ENCODE measurements at regions not wholly inside any gene's neighbourhood (a gene's known extent, or its start where the extent isn't known, plus 50 kb on each side); places are given as distances from the start of the nearest gene placed in this dataset.
A peak's percentile ranks its signal among the peaks of the same experiment; 100 is the strongest.

DNA sequence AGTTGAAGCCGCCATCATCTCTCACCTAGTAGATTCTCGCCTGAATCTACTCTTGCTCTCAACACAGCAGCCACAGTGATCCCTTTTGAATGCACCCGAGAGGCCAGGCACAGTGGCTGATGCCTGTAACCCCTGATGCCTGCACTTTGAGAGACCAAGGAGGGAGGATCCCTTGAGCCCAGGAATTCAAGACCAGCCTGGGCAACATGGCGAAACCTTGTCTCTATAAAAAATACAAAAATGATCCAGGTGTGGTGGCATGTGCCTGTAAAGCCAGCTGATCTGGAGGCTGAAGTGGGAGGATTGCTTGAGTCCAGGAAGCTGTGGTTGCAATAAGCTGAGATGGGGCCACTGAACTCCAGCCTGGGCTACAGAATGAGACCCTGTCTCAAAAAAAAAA, 60.3 kb upstream of the EML4 start:
- DNase-seq = no peak

DNA sequence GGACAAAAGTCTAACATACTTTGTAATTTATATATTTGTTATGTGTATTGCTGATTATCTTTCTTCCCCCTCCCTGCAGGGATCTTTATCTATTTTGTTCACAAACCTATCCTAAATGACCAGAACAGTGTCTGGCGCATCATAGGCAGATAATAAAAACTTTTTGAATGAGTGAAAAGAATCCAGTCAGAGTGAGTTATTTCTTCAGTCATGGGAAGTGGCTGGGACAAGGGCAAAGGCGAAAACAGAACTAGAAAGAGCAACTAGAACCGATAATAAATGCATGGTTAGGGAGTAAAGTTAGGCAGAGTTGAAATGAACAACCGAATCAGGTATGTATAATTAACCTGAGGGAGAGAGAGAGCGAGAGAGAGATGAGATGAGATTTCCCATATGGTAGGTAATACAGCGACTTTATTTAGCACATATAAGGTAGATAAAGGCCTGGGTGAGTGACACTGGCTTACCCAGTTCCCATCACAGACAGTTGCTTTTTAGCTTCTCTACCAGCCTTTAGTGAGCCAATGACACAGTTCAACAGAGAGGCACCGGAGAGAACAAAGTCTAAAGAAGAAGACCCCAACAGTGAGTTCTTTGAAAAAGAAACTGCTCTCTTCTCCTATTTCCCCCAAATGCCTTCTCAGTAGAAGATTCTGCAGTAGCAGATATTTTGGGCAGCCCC, 59.1 kb upstream of the EML4 start:
- DNase-seq = no peak

DNA sequence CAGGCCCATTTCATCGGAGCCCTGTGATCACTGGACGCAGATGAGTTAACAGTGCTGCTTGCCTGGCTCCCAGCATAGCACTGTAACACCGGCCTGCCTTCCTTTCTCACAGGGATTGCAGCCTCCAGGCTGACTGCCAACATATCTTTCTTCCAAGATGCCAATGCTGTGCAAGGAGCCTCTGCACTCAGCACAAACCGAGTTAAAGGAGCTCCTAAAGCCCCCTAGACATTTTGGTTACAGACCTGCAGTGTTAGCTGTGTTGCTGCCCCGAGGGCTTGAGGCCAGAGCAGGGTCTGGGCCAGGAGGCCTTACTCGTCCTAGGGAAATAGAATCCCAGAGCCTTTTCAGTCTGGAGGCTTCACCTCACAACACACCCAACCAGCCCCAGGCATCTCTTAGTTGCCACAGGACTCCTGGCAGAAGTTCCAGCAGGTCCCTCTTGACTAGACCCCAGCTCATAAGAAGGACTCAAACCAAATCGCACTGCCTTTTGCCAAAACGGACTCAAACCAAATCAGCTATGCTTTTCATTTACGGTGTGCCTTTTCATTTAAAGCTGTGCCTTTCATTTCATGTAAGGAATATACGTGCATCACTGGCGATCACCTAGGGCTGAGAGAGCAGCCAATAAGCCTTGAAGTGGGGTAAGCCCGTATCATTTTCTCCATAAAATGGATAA, 58.4 kb upstream of the EML4 start:
- DNase-seq = no peak

DNA sequence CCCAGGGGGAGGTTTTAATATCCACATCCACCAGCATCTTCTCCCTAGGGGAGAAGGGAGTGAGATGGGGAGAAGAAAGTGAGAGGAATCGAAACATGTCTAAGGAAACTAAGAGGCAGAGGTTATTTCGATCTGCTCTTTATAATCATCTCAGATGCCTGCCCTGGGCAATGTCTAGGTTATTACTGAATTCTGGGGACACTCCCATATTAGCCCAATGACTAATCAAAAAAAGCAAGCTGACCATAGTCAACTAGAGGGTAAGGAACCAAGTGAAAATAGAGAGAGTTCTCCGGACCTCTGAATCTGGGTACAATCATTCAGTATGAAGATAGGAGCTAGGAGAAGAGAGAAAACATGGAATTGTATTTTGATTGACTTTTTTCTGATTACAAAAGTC, 56.7 kb upstream of the EML4 start:
- no peak for DNase-seq

DNA sequence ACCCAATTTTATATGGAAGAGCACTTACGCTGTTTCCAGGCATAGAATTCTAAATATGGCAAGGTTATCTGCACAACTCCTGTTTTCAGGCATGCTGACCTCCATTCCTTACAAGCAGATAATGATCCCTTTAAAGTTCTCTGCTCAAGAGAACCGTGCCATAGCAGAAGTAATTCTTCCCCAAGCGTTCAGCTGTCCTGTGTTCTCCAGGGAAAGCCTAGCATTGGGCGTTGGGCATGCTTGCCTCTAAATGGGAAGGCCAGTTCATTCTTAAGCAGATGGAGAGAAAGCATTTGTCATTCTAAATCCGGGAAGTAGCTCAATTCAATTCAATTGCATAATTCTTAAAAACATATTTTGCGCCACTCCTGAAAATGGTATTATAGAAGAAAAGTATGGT, 55.7 kb upstream of the EML4 start:
- no peak for DNase-seq

DNA sequence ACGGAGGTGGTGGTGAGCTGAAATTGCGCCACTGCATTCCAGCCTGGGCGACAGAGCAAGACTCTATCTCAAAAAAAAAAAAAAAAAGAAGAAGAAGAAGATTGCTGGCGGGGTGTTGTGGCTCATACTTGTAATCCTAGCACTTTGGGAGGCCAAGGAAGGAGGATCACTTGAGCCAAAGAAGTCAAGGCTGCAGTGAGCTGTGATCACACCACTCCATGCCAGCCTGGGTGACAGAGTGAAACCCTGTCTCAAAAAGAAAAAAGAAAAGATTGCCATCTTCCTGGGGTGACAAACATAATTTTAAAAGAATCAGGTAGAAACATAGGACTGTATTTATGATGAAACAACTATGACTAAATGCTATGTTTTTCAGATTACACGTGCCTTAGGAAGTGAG, 55.1 kb upstream of the EML4 start:
- DNase-seq = no peak

DNA sequence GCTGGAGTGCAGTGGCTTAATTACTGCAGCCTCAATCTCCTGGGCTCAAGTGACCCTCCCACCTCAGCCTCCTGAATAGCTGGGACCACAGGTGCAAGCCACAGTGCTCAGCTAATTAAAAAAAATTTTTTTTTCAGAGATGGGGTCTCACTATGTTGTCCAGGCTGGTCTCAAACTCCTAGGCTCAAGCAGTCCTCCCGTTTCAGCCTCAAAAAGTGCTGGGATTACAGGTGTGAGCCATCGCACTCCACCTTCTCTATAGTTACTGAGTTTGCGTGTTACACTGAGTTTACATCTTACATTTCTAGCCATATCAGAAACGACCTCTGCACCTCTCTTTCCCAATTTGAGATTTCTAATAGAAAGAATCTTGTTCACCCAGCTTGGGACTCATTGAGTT, 53.6 kb upstream of the EML4 start:
- no peak for DNase-seq

DNA sequence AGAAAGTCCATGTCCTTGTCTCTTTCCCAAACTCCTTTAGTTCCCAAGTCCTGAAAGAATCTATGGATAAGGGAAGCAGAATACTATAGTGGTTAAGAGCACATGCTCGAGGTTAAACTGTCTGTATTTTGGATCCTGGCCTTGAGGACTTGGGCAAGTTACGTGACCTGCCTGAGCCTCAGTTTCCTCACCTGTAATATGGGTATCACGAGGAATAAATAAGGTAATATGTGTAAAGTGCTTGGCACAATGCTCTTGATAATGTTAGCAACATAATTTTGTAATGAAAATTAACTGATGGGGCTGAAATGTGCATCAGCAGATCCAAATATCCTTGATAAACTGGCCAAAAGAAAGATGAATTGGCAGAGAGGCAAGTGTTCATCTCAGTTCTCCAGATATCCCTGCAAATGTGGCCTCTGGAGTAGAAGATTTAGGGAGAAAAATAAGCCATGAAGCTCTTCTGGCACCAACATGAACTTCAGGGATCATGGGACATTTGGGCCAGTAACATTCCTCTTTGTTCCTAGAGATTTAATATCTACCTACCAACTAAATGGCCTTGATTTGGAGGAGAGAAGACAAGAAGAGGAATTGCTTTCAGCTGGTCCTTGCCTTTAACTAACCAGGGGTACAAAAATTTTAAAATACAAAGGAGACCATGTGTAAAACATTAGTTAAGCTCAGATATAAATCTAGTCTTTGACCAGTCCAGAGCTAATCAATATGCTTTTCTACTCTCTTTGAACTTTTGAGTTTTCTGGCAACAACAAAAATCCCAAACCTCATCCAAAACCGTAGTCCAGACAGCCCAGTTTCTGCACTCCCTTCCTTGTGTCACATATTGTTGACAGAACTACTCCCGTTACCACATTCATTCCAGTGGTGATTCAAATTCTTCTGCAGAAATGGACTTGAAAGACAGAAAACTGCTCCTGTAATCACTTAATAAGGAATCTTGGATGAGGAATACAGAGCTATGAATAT, 52.7 kb upstream of the EML4 start:
- DNase-seq = no peak

DNA sequence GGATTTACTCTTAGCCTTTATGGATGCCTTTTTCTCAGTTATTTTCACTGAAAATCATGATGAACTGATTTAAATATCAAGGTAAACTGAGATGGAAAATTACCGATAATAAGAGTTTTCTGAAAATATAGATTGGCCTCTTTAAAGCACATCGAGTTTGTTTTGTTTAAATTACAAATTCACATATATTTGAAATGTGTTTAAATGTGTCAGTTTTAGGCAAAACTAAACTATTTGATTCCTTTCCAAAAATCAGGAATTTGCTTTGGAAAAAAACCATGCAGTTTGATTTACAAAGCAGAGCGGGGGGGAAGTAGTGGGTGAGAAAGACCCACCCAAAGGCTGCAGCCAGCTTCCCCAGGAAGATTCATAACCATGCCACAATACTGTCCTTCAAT, 52.0 kb upstream of the EML4 start:
- DNase-seq = no peak

DNA sequence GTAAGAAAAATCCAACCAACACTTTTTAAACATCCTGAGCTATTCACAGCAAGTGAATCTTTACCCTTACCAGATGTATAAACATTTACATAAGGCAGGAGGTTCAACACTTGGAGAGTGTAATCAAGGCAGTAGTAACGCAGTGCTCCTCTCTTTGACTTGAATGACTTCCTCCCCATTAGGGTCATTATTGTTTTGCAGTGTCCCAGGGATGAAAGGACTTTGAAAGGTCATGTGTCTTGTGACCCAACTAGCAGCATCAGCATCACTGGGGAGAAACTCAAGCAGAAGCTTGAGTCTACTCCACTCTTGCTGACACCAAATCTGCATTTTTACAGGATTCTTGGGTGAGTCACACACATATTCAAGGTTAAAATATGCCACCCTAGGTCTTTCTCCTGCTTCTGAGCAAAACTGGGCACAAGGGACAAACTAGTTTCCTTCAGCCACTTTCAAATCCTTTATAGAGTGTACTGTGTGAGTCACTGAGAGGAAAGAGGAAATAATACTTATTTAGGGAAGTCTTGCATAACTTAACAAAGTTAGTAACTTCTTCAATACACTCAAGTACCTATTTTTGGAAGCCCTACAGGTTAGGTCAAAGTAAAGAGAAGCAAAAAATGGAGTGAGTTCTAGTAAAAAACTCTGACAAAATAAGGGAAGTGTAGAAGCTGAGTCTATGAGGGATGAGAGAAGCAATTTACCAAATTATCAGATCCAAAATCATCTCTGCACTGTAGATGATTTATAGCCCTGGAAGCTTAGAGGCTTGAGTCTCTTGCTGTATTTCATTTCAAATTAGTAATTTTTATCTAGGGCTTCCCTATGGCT, 51.0 kb upstream of the EML4 start:
- peak; percentile 55 for DNase-seq

DNA sequence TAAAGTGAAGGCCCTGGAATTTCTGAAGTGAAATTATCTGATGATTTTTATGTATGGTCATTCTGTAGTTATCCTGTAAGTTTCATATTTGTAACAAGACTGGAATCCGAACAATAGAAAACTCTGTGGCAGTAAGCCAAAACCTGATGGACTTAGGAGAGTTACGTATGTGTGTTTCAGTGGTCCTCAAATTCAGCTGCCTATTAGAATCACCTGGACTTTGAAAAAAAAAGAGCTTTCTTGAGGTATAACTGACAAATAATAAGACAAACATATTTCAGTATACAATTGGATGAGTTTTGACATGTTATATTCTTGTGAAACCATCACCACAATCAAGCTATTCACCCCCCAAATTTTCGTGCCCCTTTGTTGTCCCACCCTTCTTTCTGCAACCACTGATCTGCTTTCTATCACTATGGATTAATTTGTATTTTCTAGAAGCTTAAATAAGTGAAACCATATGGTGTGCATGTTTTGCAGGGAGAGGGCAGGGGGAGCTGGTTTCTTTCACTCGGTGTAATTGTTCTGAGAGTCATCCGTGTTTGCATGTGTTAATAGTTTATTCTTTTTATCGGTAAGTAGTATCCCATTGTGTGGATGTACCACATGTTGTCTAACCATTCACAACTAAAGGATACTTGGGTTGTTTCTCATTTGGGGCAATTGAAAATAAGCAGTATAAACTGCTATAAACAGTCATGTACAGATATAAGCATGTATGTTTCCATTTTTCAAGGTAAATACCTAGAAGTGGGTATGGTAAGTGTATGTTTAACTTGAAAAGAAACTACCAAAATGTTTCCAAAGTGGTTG, 50.2 kb upstream of the EML4 start:
- DNase-seq = peak; percentile 83

Measured in dermis blood vessel endothelial cell (primary cell).